Heart left ventricle (tissue), 13 donors: ENCODE measurements at regions not wholly inside any gene's neighbourhood (a gene's known extent, or its start where the extent isn't known, plus 50 kb on each side); places are given as distances from the start of the nearest gene placed in this dataset.

ENCODE experiments used
- CTCF ChIP-seq, 12 donors: fragments of 200-600 bp; sonication (generic) in 4 of 12; IDR thresholded peaks; one replicate each; pipeline versions ENCODE4 v1.5.0 to v1.8.0; 2018 to 2022; ENCODE audit warnings: antibody characterized with exemption in 12 of 12, mild to moderate bottlenecking in 5 of 12
- POLR2A ChIP-seq, 2 donors: fragments of 450-650 bp; IDR thresholded peaks; one replicate each; pipeline ENCODE4 v1.6.1; 2017; ENCODE audit warnings: antibody characterized with exemption in 2 of 2, mild to moderate bottlenecking in 2 of 2, moderate library complexity in 2 of 2
- donor health status: ischemic (EF 13 %, LVEDD 7.1; RV severe dilation, severe dysfunction).
- donor health status: DM: no; HTN: yes; CAD: no.
- donor health status: DM: no; HTN: no; CAD: no.
- donor health status: ischemic (EF 25% LVEDD 6.9; RV normal size, moderate dysfunction).
- donor health status: ischemic (EF 25% LVEDD 5.7; RV mildly dilated, moderate dysfunction).
- donor health status: ischemic (EF 35%, LVEDD 5.7; RV mildly dilated, moderate dysfunction).
- donor health status: nonischemic (EF 11% LVEDD 7.7; RV severe dilation, severe dysfunction).
- donor health status: DM: yes; HTN: yes; CAD: no.
- donor health status: PGD.
- donor health status: ischemic (EF 29% LVEDD 5.4; RV normal size, mild dysfunction).
- donor health status: nonischemic (EF 23%, LVEDD 6.1; RV moderate dilation, normal function).

GRCh38 chr3:22977042-22977441, 226.1 kb upstream of the UBE2E2 start:
- TF ChIP-seq CTCF (IDR thresholded peaks at IDR 0.05) (no peak), POLR2A (IDR thresholded peaks at IDR 0.05) (no peak)
